Sigmoid colon (tissue), 4 donors: ENCODE measurements at regions not wholly inside any gene's neighbourhood (a gene's known extent, or its start where the extent isn't known, plus 50 kb on each side); places are given as distances from the start of the nearest gene placed in this dataset.

Experiments used
- POLR2A ChIP-seq, 2 donors: fragments of 450-650 bp; IDR thresholded peaks; one replicate each; pipeline ENCODE4 v1.6.1; 2016; ENCODE audit warnings: antibody characterized with exemption in 2 of 2, mild to moderate bottlenecking in 2 of 2, moderate library complexity in 2 of 2
- POLR2AphosphoS5 ChIP-seq, 4 donors: sonication (generic); formaldehyde crosslinking; IDR thresholded peaks; one replicate each; pipeline ENCODE4 v1.6.1; 2017; ENCODE audit warnings: antibody characterized with exemption in 4 of 4
- TF ChIP-seq, protein P1 (sequence below), 4 experiments: fragments of 450-650 bp in 3 of 4; fragments of 200-600 bp in 1 of 4; IDR thresholded peaks; one replicate each; pipeline ENCODE4 v1.5.1; 2016 to 2019; ENCODE audit warnings: antibody characterized with exemption in 4 of 4, mild to moderate bottlenecking in 3 of 4, moderate library complexity in 2 of 4

- TF ChIP-seq POLR2AphosphoS5 (IDR thresholded peaks at IDR 0.05) = no peak
- TF ChIP-seq, protein P1, sequence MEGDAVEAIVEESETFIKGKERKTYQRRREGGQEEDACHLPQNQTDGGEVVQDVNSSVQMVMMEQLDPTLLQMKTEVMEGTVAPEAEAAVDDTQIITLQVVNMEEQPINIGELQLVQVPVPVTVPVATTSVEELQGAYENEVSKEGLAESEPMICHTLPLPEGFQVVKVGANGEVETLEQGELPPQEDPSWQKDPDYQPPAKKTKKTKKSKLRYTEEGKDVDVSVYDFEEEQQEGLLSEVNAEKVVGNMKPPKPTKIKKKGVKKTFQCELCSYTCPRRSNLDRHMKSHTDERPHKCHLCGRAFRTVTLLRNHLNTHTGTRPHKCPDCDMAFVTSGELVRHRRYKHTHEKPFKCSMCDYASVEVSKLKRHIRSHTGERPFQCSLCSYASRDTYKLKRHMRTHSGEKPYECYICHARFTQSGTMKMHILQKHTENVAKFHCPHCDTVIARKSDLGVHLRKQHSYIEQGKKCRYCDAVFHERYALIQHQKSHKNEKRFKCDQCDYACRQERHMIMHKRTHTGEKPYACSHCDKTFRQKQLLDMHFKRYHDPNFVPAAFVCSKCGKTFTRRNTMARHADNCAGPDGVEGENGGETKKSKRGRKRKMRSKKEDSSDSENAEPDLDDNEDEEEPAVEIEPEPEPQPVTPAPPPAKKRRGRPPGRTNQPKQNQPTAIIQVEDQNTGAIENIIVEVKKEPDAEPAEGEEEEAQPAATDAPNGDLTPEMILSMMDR (IDR thresholded peaks at IDR 0.05) = no peak
- no peak for TF ChIP-seq POLR2A (IDR thresholded peaks at IDR 0.05)
These were observed 657.1 kb downstream of the CBLN4 start for GRCh38 chr20:55348223-55348622.
